Fibroblast of skin of scalp (primary cell): ENCODE measurements at regions not wholly inside any gene's neighbourhood (a gene's known extent, or its start where the extent isn't known, plus 50 kb on each side); places are given as distances from the start of the nearest gene placed in this dataset.

Experiments used
- DNase-seq: peaks from one replicate; pipeline ENCODE4 v3.0.0-alpha.2; 2013

- peak; percentile 37 for DNase-seq
Observed at GRCh38 chrX:8868906-8869305, 67.7 kb upstream of the FAM9A start.

DNA sequence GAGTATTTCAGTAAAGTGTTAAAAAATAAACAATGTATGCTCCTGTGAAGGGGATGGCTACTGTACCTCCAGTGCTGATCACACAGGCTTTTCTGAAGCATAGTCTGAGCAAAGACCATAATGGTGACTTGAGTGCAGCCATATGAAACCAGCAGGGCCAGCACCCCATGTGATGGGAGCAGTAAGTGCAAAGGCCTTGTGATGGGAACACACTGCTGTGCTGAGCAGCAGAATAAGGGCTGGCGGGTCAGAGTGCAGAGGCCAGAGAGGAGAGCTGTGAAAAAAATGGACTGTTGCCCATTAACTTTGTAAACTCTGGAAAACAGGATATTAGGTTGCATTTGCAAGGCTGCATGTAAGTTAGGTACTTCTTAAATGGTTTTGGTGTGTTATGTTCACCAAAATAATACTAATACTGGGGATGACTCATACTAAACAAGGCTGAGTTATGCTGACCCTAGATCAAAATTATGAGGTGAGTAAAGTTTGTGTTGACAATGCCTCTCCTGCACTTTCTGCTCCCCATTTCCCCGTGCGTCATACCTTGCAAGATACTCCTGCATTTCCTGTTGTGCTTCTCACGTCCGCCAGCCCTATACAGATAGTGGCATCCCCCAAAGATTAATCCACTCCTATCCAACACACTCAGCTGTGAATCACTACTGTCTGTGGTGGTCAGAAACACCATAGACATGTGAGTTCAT lies 67.0 kb upstream of the FAM9A start:
- DNase-seq = no peak

- DNase-seq = no peak
Observed at GRCh38 chrX:8867406-8867805, 66.2 kb upstream of the FAM9A start.

- no peak for DNase-seq
Observed at GRCh38 chrX:8864161-8864560, 63.0 kb upstream of the FAM9A start.

- no peak for DNase-seq
Observed at GRCh38 chrX:8861908-8862307, 60.7 kb upstream of the FAM9A start.

DNA sequence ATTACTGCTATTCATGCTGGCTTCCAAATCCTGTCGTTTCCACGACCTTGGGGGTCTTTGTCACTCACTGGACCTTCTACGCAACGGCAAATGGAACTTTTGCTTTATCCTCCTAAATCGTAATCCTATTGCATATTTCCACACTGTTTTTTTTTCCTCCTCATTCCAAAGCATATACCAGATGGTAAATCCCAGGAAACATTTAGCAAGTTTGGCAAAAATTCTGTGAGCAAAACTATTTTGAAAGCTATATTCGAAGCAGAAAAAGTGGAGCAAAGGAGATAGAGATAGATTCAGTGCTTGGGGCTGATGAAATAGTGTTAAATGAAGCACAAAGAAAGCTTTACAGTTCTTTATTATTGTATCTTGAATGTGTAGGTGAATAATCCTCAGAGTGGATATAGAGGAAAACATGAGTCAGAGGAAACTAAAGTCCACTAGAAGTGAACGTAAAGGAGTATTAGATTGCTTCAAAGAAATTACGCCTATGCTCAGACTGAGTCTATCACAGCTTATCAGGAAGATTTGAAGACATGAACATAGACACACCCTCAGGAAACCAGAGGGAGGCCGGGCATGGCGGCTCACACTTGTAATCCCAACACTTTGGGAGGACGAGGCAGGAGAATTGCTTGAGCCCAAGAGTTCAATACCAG lies 50.2 kb upstream of the FAM9A start:
- no peak for DNase-seq
